IPS-18a (cell line): ENCODE measurements at regions not wholly inside any gene's neighbourhood (a gene's known extent, or its start where the extent isn't known, plus 50 kb on each side); places are given as distances from the start of the nearest gene placed in this dataset.

ENCODE experiments used
- H3K27ac ChIP-seq: one replicate; pipeline ENCODE4 v1.5.1; 2013; ENCODE audit warnings: low read length
- H3K27me3 ChIP-seq: one replicate; pipeline ENCODE4 v1.6.1; 2013; ENCODE audit warnings: mild to moderate bottlenecking, low read length; ENCODE audit not compliant: control insufficient read depth, insufficient read depth
- H3K36me3 ChIP-seq: one replicate; pipeline ENCODE4 v1.6.1; 2013; ENCODE audit warnings: low read depth, low read length; ENCODE audit not compliant: control insufficient read depth
- H3K4me1 ChIP-seq: one replicate; pipeline ENCODE4 v1.6.1; 2013; ENCODE audit warnings: low read depth, low read length; ENCODE audit not compliant: control insufficient read depth
- H3K4me3 ChIP-seq: one replicate; pipeline ENCODE4 v1.5.1; 2013; ENCODE audit warnings: low read length
- H3K9ac ChIP-seq: one replicate; pipeline ENCODE4 v1.6.1; 2013; ENCODE audit warnings: mild to moderate bottlenecking, low read length, moderate library complexity
- H3K9me3 ChIP-seq: one replicate; pipeline ENCODE4 v1.6.1; 2013; ENCODE audit warnings: low read depth, low read length; ENCODE audit not compliant: control insufficient read depth

- no peak overlapping the region for H3K27ac ChIP-seq
- no peaks in the 10 kb centered on the region for H3K9me3 ChIP-seq
- H3K27me3 ChIP-seq: no peaks in the 10 kb centered on the region
- H3K36me3 ChIP-seq: no peaks in the 10 kb centered on the region
- no peak overlapping the region for H3K4me3 ChIP-seq
- H3K9ac ChIP-seq: no peak overlapping the region
- H3K4me1 ChIP-seq: no peaks in the 10 kb centered on the region
Observed at GRCh38 chr3:1609416-1609815, 489.2 kb upstream of the CNTN4 start.

- no peaks in the 10 kb centered on the region for H3K27me3 ChIP-seq
- H3K4me1 ChIP-seq: no peaks in the 10 kb centered on the region
- H3K4me3 ChIP-seq: no peak overlapping the region
- no peaks in the 10 kb centered on the region for H3K9me3 ChIP-seq
- H3K36me3 ChIP-seq: no peaks in the 10 kb centered on the region
- no peak overlapping the region for H3K9ac ChIP-seq
- H3K27ac ChIP-seq: no peak overlapping the region
Observed at GRCh38 chr3:1611824-1612223, 486.8 kb upstream of the CNTN4 start.

- no peak overlapping the region for H3K4me3 ChIP-seq
- H3K9ac ChIP-seq: no peak overlapping the region
- H3K9me3 ChIP-seq: no peaks in the 10 kb centered on the region
- H3K4me1 ChIP-seq: no peaks in the 10 kb centered on the region
- H3K27ac ChIP-seq: no peak overlapping the region
- H3K27me3 ChIP-seq: no peaks in the 10 kb centered on the region
- H3K36me3 ChIP-seq: no peaks in the 10 kb centered on the region
Observed at GRCh38 chr3:1613962-1614361, 484.7 kb upstream of the CNTN4 start.

GRCh38 chr3:1616744-1617143 lies 481.9 kb upstream of the CNTN4 start:
- Histone ChIP-seq H3K27me3 (no peaks in the 10 kb centered on the region), H3K4me1 (no peaks in the 10 kb centered on the region), H3K36me3 (no peaks in the 10 kb centered on the region), H3K27ac (no peak overlapping the region), H3K4me3 (no peak overlapping the region), H3K9me3 (no peaks in the 10 kb centered on the region), H3K9ac (no peak overlapping the region)

- Histone ChIP-seq H3K9me3 (no peaks in the 10 kb centered on the region), H3K27me3 (no peaks in the 10 kb centered on the region), H3K9ac (no peak overlapping the region), H3K4me3 (no peak overlapping the region), H3K36me3 (no peaks in the 10 kb centered on the region), H3K27ac (no peak overlapping the region), H3K4me1 (no peaks in the 10 kb centered on the region)
Observed at GRCh38 chr3:1623896-1624295, 474.8 kb upstream of the CNTN4 start.

GRCh38 chr3:1632128-1632527 lies 466.5 kb upstream of the CNTN4 start:
- H3K4me3 ChIP-seq: no peak overlapping the region
- no peak overlapping the region for H3K9ac ChIP-seq
- no peaks in the 10 kb centered on the region for H3K27me3 ChIP-seq
- H3K36me3 ChIP-seq: no peaks in the 10 kb centered on the region
- no peak overlapping the region for H3K27ac ChIP-seq
- no peaks in the 10 kb centered on the region for H3K4me1 ChIP-seq
- H3K9me3 ChIP-seq: no peaks in the 10 kb centered on the region

GRCh38 chr3:1661839-1662238 lies 436.8 kb upstream of the CNTN4 start:
- H3K27me3 ChIP-seq: no peaks in the 10 kb centered on the region
- no peak overlapping the region for H3K27ac ChIP-seq
- no peak overlapping the region for H3K4me3 ChIP-seq
- H3K4me1 ChIP-seq: no peaks in the 10 kb centered on the region
- no peak overlapping the region for H3K9ac ChIP-seq
- no peaks in the 10 kb centered on the region for H3K9me3 ChIP-seq
- H3K36me3 ChIP-seq: no peaks in the 10 kb centered on the region

GRCh38 chr3:1664266-1664665 lies 434.4 kb upstream of the CNTN4 start:
- no peak overlapping the region for H3K9ac ChIP-seq
- no peaks in the 10 kb centered on the region for H3K36me3 ChIP-seq
- no peaks in the 10 kb centered on the region for H3K9me3 ChIP-seq
- no peaks in the 10 kb centered on the region for H3K4me1 ChIP-seq
- H3K27ac ChIP-seq: no peak overlapping the region
- no peaks in the 10 kb centered on the region for H3K27me3 ChIP-seq
- no peak overlapping the region for H3K4me3 ChIP-seq

- Histone ChIP-seq H3K4me1 (no peaks in the 10 kb centered on the region), H3K4me3 (no peak overlapping the region), H3K27ac (no peak overlapping the region), H3K9ac (no peak overlapping the region), H3K36me3 (no peaks in the 10 kb centered on the region), H3K27me3 (no peaks in the 10 kb centered on the region), H3K9me3 (no peaks in the 10 kb centered on the region)
Observed at GRCh38 chr3:1666865-1667264, 431.8 kb upstream of the CNTN4 start.

- no peak overlapping the region for H3K9ac ChIP-seq
- no peaks in the 10 kb centered on the region for H3K36me3 ChIP-seq
- peaks cover 4% of the 10 kb centered on the region for H3K9me3 ChIP-seq
- no peaks in the 10 kb centered on the region for H3K4me1 ChIP-seq
- no peak overlapping the region for H3K4me3 ChIP-seq
- no peak overlapping the region for H3K27ac ChIP-seq
- no peaks in the 10 kb centered on the region for H3K27me3 ChIP-seq
Observed at GRCh38 chr3:1677576-1678156, 421.0 kb upstream of the CNTN4 start.

- Histone ChIP-seq H3K9me3 (no peaks in the 10 kb centered on the region), H3K27me3 (no peaks in the 10 kb centered on the region), H3K4me1 (no peaks in the 10 kb centered on the region), H3K36me3 (no peaks in the 10 kb centered on the region), H3K4me3 (no peak overlapping the region), H3K27ac (no peak overlapping the region), H3K9ac (no peak overlapping the region)
Observed at GRCh38 chr3:1692428-1692827, 406.2 kb upstream of the CNTN4 start.

- H3K27me3 ChIP-seq: no peaks in the 10 kb centered on the region
- H3K9me3 ChIP-seq: no peaks in the 10 kb centered on the region
- H3K9ac ChIP-seq: no peak overlapping the region
- no peaks in the 10 kb centered on the region for H3K4me1 ChIP-seq
- H3K27ac ChIP-seq: no peak overlapping the region
- no peak overlapping the region for H3K4me3 ChIP-seq
- no peaks in the 10 kb centered on the region for H3K36me3 ChIP-seq
Observed at GRCh38 chr3:1693145-1693544, 405.5 kb upstream of the CNTN4 start.
